GM12878 (cell line): ENCODE measurements at regions not wholly inside any gene's neighbourhood (a gene's known extent, or its start where the extent isn't known, plus 50 kb on each side); places are given as distances from the start of the nearest gene placed in this dataset.

Experiments used
- ATAC-seq: fragments of 200-7000 bp; cut with Tn5 transposase; 3 replicates; pipeline ENCODE4 v1.9.1; 2020; ENCODE audit warnings: mild to moderate bottlenecking, moderate library complexity
- BruUV-seq: library from RNA; stranded (reverse); fragments of 400-500 nt; replicated peaks from 2 replicates; lab custom pipeline; 2021; lab: Mats Ljungman, UMichigan
- CTCF ChIA-PET: fragments of 300-600 bp; sonication (Branson Sonifier 250); formaldehyde crosslinking; extraction: SDS; loops from one replicate; lab custom pipeline; 2021; ENCODE audit warnings: inconsistent platforms; lab: Yijun Ruan, JAX
- POLR2A ChIA-PET: fragments of 350-600 bp; formaldehyde crosslinking; extraction: SDS; loops from one replicate; lab custom pipeline; 2021; ENCODE audit warnings: inconsistent platforms; lab: Charles Lee
- RAD21 ChIA-PET: fragments of 300-600 bp; sonication (Branson Sonifier 250); formaldehyde crosslinking; loops from one replicate; lab custom pipeline; 2023; ENCODE audit warnings: antibody characterized with exemption; ENCODE audit not compliant: unreplicated experiment; lab: Charles Lee
- SMC1A ChIA-PET: fragments of 300-600 bp; sonication (Branson Sonifier 250); formaldehyde crosslinking; loops from one replicate; lab custom pipeline; 2023; ENCODE audit not compliant: unreplicated experiment, uncharacterized antibody; lab: Charles Lee
- DNase-seq: peaks from one replicate; pipeline ENCODE4 v3.0.0-alpha.2; 2011; ENCODE audit warnings: low read depth, low spot score
- FAIRE-seq: peaks from 3 replicates; lab custom pipeline; 2011; peaks lifted over from hg19 to GRCh38; lab: Jason Lieb, UNC
- H2AFZ ChIP-seq: 2 replicates; pipeline ENCODE4 v1.6.0; 2011; ENCODE audit warnings: low read depth, low read length, control low read depth; ENCODE audit not compliant: control insufficient read depth
- H3K27ac ChIP-seq: 2 replicates; pipeline ENCODE4 v1.5.1; 2011; ENCODE audit warnings: control low read depth; ENCODE audit not compliant: control insufficient read depth, insufficient read depth
- H3K27me3 ChIP-seq, 2 experiments: replicated peaks in 1 of 2; 2 replicates each; pipeline versions ENCODE4 v1.6.0 to v1.6.1; 2011; ENCODE audit warnings: low read length in 1 of 2; ENCODE audit not compliant: control insufficient read depth in 2 of 2, insufficient read depth in 2 of 2
- H3K36me3 ChIP-seq, 2 experiments: 2 replicates each; pipeline ENCODE4 v1.5.1; 2011; ENCODE audit warnings: low read length in 1 of 2; ENCODE audit not compliant: control insufficient read depth in 2 of 2, insufficient read depth in 2 of 2
- H3K4me1 ChIP-seq: 2 replicates; pipeline ENCODE4 v1.6.1; 2011; ENCODE audit warnings: mild to moderate bottlenecking, low read length, moderate library complexity, mixed read lengths; ENCODE audit not compliant: control insufficient read depth, insufficient read depth
- H3K4me2 ChIP-seq: 2 replicates; pipeline ENCODE4 v1.6.0; 2011; ENCODE audit warnings: control low read depth; ENCODE audit not compliant: control insufficient read depth, insufficient read depth
- H3K4me3 ChIP-seq: fragments of 200-600 bp; sonication (generic); 2 replicates; pipeline ENCODE4 v1.5.1; 2016
- H3K79me2 ChIP-seq: 2 replicates; pipeline ENCODE4 v1.6.0; 2011; ENCODE audit warnings: low read length; ENCODE audit not compliant: control insufficient read depth, insufficient read depth
- H3K9ac ChIP-seq: 2 replicates; pipeline ENCODE4 v1.8.0; 2011; ENCODE audit warnings: low read length, control low read depth, mixed read lengths; ENCODE audit not compliant: control insufficient read depth, insufficient read depth
- H3K9me3 ChIP-seq: replicated peaks from 3 replicates; pipeline ENCODE4 v1.5.1; 2011; ENCODE audit warnings: mild to moderate bottlenecking, low read length; ENCODE audit not compliant: control insufficient read depth, insufficient read depth
- H4K20me1 ChIP-seq: 2 replicates; pipeline ENCODE4 v1.6.0; 2011; ENCODE audit not compliant: control insufficient read depth, insufficient read depth
- BHLHE40 ChIP-seq, 2 experiments: fragments of 450-650 bp in 1 of 2; IDR thresholded peaks; 2 replicates each; pipeline ENCODE4 v1.6.1; 2011 to 2017; ENCODE audit warnings: low read depth in 2 of 2, borderline replicate concordance in 1 of 2, improper control_type of control experiment in 1 of 2, low read length in 1 of 2, mild to moderate bottlenecking in 1 of 2
- CREM ChIP-seq: IDR thresholded peaks from 2 replicates; pipeline ENCODE4 v1.6.1; 2014; ENCODE audit warnings: antibody characterized with exemption, low read depth
- HCFC1 ChIP-seq: fragments of 150-350 bp; IDR thresholded peaks from 2 replicates; pipeline ENCODE4 v1.6.1; 2014; ENCODE audit warnings: low read length
- KAT2A ChIP-seq: conservative IDR thresholded peaks from 2 replicates; pipeline ENCODE4 v1.6.1; 2011; ENCODE audit warnings: low read depth, low read length; ENCODE audit not compliant: control insufficient read depth
- PML ChIP-seq: IDR thresholded peaks from 2 replicates; pipeline ENCODE4 v1.6.1; 2012; ENCODE audit warnings: low read length, inconsistent platforms
- RAD51 ChIP-seq: fragments of 450-650 bp; IDR thresholded peaks from 2 replicates; pipeline ENCODE4 v1.6.1; 2016; ENCODE audit warnings: moderate library complexity, mild to moderate bottlenecking, inconsistent platforms
- RFX5 ChIP-seq: IDR thresholded peaks from 2 replicates; pipeline ENCODE4 v1.6.1; 2011; ENCODE audit warnings: low read depth, low read length, improper control_type of control experiment
- SMARCA5 ChIP-seq: fragments of 450-650 bp; IDR thresholded peaks from 2 replicates; pipeline ENCODE4 v1.6.1; 2017; ENCODE audit warnings: mild to moderate bottlenecking
- SRF ChIP-seq, 2 experiments: IDR thresholded peaks; 2 replicates each; pipeline ENCODE4 v1.6.1; 2011; ENCODE audit warnings: low read depth in 2 of 2, low read length in 2 of 2, mild to moderate bottlenecking in 1 of 2, moderate library complexity in 1 of 2
- SUZ12 ChIP-seq: fragments of 200-600 bp; sonication (generic); IDR thresholded peaks from one replicate; pipeline ENCODE4 v1.6.1; 2018; ENCODE audit warnings: antibody characterized with exemption, mild to moderate bottlenecking; ENCODE audit not compliant: unreplicated experiment
- TCF7 ChIP-seq: IDR thresholded peaks from 2 replicates; pipeline ENCODE4 v1.6.1; 2014; ENCODE audit warnings: antibody characterized with exemption, borderline replicate concordance
- WGBS: methylation state at CpG from one replicate; pipeline ENCODE4 v1.1.6; 2016; ENCODE audit warnings: low lambda C conversion rate; ENCODE audit not compliant: insufficient replicate concordance, insufficient coverage; ENCODE audit errors: missing lambda C conversion rate; 5-methylcytosine and 5-hydroxymethylcytosine counted together
- in situ Hi-C: fragments of 300-500 bp; cut with MboI; formaldehyde crosslinking; loops from 9 replicates; pipeline ENCODE4 v1.14.3; 2018; ENCODE audit warnings: mixed read lengths
- intact Hi-C: fragments of 100-400 bp; cut with micrococcal nuclease; formaldehyde crosslinking; loops from one replicate; pipeline ENCODE4 v1.14.2; 2022; ENCODE audit not compliant: unreplicated experiment
- TF ChIP-seq, protein P1 (sequence below): IDR thresholded peaks from 2 replicates; pipeline ENCODE4 v1.6.1; 2011; ENCODE audit warnings: mild to moderate bottlenecking, low read depth, low read length, moderate library complexity; ENCODE audit not compliant: insufficient replicate concordance
- TF ChIP-seq, protein P2 (sequence below): IDR thresholded peaks from 2 replicates; pipeline ENCODE4 v1.6.1; 2011; ENCODE audit warnings: low read depth, mild to moderate bottlenecking, low read length, moderate library complexity, borderline replicate concordance; ENCODE audit errors: extremely low read depth

DNA sequence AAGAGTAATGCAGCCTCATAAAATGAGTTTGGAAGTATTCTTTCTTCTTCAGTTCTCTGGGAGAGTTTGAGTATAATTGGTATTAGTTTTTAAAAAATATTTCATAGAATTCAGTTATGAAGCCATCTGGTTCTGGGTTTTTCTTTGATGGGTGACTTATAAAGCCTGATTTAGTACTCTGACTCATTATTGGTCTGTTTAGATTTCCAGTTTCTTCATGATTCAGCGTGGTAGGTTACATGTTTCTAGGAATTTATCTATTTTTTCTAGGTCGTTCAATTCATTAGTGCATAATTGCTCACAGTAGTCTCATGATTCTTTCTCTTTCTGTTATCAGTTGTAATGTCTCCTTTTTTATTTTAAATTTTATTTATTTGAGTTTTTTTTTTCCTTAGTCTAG, 111.2 kb downstream of the CEP44 start (continued):
- TF ChIP-seq RAD51, result no peak

DNA sequence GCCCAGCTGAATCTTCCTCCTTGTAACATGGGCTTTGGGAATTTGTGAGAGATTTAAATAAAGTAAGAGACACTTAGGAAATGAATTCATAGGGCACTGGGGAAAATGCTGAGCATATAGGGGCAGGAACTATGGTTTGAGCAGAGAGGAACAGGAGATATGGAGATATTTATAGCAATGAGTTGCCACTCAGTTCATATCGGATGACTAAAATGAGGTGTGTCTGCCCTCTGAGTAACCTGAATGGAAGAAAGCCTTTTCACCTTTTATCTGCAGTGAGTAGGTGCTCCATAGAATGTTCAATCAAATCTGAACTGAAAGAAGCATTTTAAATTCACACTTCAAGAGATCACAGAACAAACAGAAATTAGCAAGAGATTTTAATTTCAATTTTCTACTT, 105.7 kb downstream of the CEP44 start:
- Histone ChIP-seq H4K20me1 (no peaks in the 10 kb centered on the region), H3K4me3 (no peak overlapping the region), H3K9me3 (no peaks in the 10 kb centered on the region), H3K9ac (no peak overlapping the region), H2AFZ (no peak overlapping the region), H3K4me2 (no peak overlapping the region), H3K27ac (no peak overlapping the region), H3K36me3 (no peaks in the 10 kb centered on the region), H3K27me3 (no peaks in the 10 kb centered on the region; a peak in 1 of 4 replicates), H3K4me1 (no peaks in the 10 kb centered on the region), H3K79me2 (no peaks in the 10 kb centered on the region)
- ChIA-PET POLR2A (no interaction called here), SMC1A (no interaction called here), RAD21 (no interaction called here), CTCF (no interaction called here)
- TF ChIP-seq, protein P1, sequence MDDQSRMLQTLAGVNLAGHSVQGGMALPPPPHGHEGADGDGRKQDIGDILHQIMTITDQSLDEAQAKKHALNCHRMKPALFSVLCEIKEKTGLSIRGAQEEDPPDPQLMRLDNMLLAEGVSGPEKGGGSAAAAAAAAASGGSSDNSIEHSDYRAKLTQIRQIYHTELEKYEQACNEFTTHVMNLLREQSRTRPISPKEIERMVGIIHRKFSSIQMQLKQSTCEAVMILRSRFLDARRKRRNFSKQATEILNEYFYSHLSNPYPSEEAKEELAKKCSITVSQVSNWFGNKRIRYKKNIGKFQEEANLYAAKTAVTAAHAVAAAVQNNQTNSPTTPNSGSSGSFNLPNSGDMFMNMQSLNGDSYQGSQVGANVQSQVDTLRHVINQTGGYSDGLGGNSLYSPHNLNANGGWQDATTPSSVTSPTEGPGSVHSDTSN, result no peak
- TF ChIP-seq SMARCA5 (no peak), CREM (no peak), PML (no peak), SUZ12 (no peak), HCFC1 (no peak), BHLHE40 (IDR thresholded peaks at IDR 0.05; ENCODE audit: borderline replicate concordance in 1 of 2, low read depth in 2 of 2, low read length in 1 of 2) (no peak), KAT2A (no peak), SRF (IDR thresholded peaks at IDR 0.05; ENCODE audit: low read depth in 2 of 2, low read length in 2 of 2) (no peak), RFX5 (no peak), TCF7 (no peak)
- TF ChIP-seq, protein P2, sequence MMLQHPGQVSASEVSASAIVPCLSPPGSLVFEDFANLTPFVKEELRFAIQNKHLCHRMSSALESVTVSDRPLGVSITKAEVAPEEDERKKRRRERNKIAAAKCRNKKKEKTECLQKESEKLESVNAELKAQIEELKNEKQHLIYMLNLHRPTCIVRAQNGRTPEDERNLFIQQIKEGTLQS, result no peak
- FAIRE-seq (no peak), DNase-seq (no peak), ATAC-seq (no peak)
- 0% methylated on average over 1 of the region's 1 CpG for WGBS
- intact Hi-C loops, result no loop called here
- BruUV-seq, result no TSS peak
- in situ Hi-C loops, result no loop called here
